HG03439 (cell line): ENCODE measurements at regions not wholly inside any gene's neighbourhood (a gene's known extent, or its start where the extent isn't known, plus 50 kb on each side); places are given as distances from the start of the nearest gene placed in this dataset.

Experiments
- ATAC-seq: cut with Tn5 transposase; IDR thresholded peaks from one replicate; pipeline ENCODE4 v1.9.1; 2021; ENCODE audit warnings: mild to moderate bottlenecking, moderate library complexity; ENCODE audit not compliant: unreplicated experiment

DNA sequence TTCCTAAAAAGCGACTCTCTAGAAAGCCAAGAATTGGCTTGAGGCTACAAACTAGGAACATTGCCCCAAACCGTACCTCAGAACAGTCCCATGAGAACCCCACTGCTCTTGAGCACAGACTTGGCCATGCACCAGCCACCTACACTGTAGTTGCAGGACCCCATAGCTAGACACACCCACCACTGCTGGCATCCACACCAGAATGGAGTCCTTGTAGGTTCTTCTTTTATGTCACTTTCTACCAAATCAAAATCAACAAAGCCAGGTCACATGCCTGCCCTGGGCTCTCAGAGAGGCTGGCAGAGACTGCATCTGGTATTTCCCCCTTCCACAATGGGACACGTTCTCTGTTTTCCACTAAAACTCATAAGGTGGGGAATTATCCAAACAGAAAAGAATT lies 290.5 kb downstream of the SHOX2 start:
- ATAC-seq, result no peak

- ATAC-seq, result no peak
Measured at GRCh38 chr3:157810924-157811718, 295.1 kb downstream of the SHOX2 start.

GRCh38 chr3:157807280-157807679 lies 298.9 kb downstream of the SHOX2 start:
- ATAC-seq, result no peak

DNA sequence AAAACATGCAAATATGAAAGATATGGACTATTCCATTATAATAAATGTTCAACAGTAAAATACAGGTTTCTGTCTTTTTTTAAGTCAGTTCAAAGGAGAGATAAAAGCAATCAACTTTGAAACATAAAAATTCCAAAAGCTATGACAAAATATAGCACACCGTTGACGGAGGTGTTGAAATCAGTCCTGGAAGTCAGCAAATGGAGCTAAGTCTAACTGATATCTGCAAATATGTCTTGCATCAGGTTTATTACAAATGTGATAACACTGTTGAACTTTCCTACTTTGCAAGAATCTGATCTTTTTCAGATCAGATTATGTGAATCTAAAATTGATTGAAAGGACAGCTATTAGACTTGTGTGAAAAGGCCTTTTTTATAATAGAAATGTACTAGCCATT lies 300.7 kb downstream of the SHOX2 start:
- ATAC-seq, result no peak

- no peak for ATAC-seq
Measured at GRCh38 chr3:157794771-157795170, 291.6 kb upstream of the VEPH1 start.

DNA sequence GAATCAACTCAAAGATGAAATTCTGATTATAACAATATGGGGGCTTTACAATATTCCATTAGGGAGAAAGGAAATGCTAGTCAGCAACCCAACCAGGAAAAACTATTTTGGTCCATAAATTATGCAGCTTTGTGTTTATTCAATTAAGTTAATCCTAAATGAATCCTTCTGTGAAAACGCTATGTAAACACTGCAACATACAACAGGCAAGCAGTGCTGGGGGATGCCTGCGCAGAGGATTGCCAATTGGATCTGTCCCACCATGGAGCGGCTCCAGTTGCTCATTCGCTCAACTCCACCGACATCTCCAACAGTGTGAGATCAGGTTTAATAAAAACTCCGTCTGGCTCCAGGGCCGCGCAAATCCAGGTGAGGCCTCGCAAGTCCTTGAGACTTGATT lies 290.5 kb upstream of the VEPH1 start:
- ATAC-seq, result no peak

DNA sequence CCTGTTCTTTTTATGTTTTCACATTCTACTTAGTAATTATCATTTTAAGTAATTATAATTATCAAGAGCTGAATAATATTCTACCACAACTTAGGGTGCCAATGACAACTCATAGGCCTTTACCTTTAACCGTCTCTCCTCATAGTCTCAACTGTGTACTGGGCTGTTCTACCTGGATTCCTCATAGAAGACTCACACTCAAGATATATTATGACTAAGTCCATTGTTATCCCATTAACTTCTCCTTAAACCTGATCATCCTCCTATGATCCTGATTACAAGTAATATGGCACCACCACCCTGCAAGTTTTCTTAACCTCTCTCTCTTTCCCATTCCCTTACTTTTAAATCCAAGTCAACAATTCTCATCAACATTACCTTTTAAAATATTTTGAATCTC lies 285.9 kb upstream of the VEPH1 start:
- no peak for ATAC-seq

DNA sequence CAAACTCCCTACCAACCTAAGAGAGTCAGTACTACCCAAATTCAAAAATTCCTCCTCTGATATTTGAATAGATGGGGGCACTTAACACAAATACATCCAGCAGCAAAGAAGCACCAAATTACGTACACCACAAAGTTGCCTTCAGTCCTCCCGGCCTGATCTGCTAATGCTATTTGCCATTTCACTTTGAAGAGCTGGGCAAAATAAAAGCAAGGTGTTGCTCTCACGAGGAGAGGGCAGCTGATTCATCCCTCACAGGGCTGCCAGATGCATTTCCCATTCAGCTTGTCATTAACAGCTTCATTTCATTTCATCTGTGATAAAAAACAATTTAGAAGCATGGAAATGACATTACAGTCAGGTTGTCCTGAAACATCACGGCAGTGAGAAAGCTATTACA lies 283.4 kb upstream of the VEPH1 start:
- no peak for ATAC-seq

DNA sequence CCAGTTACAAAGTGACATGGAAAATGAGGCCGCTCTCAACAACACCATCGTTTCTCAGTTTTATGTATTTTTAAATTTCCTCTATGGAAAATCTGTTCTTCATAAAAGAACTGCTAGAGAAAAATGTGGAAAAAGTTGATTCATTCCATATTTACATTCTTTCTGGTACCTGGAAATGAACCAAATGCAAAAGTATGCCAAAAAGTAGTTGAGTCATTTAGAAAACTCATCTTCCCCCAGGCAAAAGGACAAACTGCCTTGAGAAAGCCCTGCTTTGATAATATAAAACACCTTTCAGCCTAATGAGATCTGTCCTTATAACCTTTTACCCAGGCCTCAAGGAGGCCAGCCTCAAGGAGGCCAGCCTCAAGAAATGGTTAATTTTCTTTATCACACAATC lies 283.0 kb upstream of the VEPH1 start:
- no peak for ATAC-seq

GRCh38 chr3:157785102-157785826 lies 282.0 kb upstream of the VEPH1 start:
- ATAC-seq, result no peak

DNA sequence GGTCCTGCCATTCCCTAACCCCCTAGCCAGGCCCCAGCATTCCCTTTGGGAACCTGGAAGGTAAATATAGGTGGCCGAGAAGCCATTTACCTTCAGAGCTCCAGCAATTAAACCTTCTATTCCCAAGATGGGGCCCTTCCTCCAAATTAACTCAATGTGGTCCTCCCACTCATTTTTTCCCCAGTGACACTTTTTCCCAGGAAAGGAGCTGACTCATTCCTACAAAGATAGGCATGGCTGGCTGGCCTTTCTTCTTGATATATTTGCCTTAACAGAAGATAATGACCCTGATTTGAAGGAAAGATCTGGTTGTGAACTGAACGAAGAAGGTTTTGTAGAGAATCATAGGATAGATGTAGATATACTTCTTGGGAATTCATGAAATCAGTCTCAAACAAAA lies 279.0 kb upstream of the VEPH1 start:
- no peak for ATAC-seq

GRCh38 chr3:157776861-157777260 lies 273.6 kb upstream of the VEPH1 start:
- no peak for ATAC-seq

DNA sequence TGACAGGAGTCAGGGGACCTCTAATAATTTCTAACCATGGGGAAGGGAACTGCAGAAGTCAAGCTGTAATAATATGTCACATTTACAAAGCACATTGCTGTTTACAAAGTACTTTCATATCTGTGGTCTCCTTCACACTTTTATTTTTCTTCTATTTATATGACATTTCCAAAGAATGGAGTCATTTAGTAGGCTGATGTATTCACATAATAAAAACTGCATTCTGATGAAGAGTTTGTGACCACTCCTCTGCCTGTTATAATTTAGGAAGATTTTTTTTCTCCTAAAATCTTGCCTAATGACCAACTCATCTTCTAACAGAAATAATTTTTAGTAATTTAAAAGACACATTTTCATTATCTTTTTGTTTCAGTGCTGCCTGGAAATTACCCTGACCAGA lies 272.2 kb upstream of the VEPH1 start:
- ATAC-seq, result no peak

DNA sequence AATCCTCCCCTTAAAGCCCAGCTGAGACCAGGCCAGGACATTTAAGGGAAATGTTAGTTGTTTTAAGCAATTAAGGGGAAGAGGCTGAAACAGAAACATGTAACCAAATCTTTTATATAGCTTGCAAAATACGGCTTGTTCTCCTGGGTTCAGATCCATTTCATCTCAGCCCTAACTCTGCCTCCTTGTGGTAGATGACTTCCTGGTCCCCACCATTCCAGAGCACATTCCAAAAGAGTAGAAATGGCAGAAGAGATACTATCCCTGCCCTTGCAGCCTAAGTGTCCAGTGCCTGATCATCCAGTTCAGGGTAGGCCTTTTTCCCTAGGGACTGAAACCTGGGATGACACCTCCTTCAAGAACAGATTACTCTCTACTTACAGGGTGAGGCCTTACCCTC lies 266.2 kb upstream of the VEPH1 start:
- ATAC-seq, result no peak

DNA sequence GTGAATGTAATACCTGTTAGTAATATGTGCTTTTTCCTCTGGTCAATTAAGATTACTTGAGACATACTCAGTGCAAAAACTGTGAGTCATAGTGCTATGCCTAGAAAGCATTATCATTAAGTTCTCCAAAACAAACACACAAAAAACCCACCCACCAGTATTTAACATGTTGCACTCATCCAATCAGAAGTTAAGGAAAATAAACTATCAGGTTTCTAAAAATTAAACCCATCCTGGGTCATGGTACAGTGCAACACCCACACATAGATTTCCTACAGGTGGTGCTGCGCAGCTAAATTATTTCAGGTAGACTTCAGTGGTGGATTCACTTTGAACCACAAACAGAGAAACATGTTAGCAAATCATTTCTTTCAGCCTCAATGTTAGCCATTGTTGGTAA lies 264.4 kb upstream of the VEPH1 start:
- no peak for ATAC-seq

DNA sequence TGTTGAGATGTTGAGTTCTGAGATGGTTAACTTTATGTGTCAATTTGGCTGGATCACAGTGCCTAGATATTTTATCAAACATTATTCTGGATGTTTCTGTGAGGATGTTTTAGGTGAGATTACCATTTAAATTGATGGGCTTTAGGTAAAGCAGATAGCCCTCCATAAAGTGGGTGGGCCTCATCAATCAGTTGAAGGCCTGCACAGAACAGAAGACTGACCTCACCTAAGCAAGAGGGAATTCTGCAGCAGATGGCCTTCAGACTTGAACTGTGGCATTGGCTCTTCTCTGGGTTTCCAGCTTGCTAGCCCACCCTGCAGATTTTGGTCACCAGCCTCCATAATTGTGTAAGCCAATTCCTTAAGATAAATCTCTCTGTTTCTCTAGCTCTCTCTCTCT lies 260.4 kb upstream of the VEPH1 start:
- no peak for ATAC-seq

- no peak for ATAC-seq
Measured at GRCh38 chr3:157759311-157759710, 256.1 kb upstream of the VEPH1 start.

DNA sequence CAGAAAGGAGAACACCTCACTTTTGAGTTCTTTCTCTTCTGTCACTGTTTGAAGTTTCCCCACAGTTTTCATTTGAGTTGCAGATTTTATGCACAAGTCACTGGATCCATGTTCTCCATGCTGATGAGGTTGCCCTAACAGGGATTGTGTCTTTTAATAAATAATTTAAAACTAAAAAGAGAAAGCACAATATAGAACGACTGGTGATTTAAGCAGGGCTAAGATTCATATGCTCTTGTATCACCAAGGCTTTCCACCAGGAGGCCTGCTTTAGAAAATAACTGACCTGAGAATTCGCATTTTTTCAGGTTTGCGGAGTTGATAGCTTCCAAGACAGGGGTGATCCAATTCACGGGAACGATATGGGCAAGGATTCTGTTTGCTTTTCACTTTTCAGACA lies 252.0 kb upstream of the VEPH1 start:
- no peak for ATAC-seq

DNA sequence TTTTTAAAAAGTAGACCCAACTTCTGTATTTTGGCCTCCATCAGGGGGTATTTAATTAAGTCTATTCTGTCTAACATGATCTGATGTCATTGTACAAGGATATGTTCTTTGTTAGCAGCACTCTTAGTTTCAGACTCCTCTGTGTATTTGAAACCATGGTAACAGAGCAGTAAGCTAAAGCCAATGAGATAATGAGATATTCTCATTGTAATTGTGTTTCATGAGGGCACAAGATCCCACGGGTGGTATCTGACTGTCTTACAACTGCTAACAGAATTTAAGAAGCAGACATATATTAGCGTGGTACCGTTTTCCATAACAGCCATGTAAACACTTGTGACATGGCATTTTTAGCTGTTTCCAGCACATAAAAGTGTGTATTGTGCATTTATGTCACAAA lies 251.2 kb upstream of the VEPH1 start:
- ATAC-seq, result no peak

DNA sequence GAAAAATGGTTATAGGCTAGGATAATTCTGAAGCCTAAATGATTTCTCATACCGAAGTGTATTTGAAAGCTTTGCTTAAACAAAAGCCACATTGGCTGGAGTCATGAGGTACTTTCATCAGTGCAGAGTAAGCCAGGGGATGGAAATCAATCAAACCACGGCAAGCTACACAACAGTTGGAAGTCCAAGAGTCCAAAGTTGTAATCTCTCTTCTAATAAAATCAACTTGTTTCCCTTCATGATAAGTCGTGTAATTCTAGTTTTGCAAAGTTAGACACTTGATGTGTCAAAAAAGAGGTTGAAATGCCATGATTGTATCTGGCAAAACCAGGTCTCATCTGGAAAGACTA lies 250.5 kb upstream of the VEPH1 start:
- no peak for ATAC-seq

GRCh38 chr3:157752956-157753786 lies 250.0 kb upstream of the VEPH1 start:
- ATAC-seq, result no peak

DNA sequence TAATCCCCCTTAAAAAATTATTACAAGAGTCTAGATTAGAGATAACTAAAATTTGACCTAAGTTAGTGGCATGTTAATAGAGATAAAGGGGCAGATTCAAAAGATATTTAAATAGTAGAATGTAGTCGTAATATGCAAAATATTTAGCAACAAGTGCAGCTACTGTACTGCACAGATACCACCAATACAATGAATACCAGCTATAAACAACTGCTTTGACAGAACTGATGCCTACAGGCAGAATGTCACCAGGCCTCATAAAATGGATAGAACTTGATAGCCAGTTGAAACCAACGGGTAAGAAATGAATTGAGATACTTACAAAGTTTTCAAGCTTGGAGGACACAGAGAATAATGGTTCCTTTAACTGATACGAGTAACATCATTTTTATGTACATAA lies 249.3 kb upstream of the VEPH1 start:
- ATAC-seq, result no peak
